ENCODE measurements at regions not wholly inside any gene's neighbourhood (a gene's known extent, or its start where the extent isn't known, plus 50 kb on each side); places are given as distances from the start of the nearest gene placed in this dataset.

- Histone ChIP-seq H3K27ac (no peak overlapping the region), H3K4me1 (replicated peaks in 1 of 2) (peaks cover 13 to 24% of the 10 kb centered on the region in 2 donors), H3K4me3 (no peak overlapping the region)
- peak in 5 of 8 experiments; percentile 57 to 87 (median 78) for ATAC-seq (replicated peaks in 6 of 8)
- in situ Hi-C loops (cut with MboI; ENCODE audit: low pct_unique_long_range_greater_than_20kb in 2 of 9, low sequenced_read_pairs in 9 of 9, unreplicated experiment in 9 of 9), result no loop called here
- WGBS, 10 experiments, result 20 to 100% (median 60%) methylated on average over 1 to 2 of the region's 2 CpGs; no CpG with 5 or more reads in 3 of the 10 experiments
These were observed 896.0 kb downstream of the GALC start for GRCh38 chr14:87097015-87097414.

DNA sequence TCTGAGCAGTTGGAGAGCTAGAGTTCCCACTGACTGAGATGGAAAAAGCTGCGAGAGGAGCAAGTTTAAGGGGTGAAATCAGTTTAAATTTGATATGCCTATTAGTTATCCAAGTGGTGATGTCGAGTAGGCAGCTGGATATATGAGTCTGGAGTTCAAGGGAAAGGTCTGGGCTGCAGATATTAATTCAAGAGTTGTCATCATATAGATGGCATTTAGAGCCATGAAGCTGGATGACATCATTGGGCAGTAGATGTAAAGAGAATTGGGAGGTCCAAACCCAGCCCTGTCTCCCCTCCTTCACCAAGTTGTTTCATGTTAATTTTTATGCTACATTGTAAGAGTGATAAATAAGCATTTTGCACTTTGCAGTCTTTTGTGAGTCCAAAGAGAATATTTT is 898.1 kb downstream of the GALC start:
- H3K4me3 ChIP-seq, result no peak overlapping the region
- H3K27ac ChIP-seq, result no peak overlapping the region
- ATAC-seq (replicated peaks in 6 of 8), result peak in 5 of 8 experiments; percentile 49 to 83 (median 71)
- peaks cover 13 to 24% of the 10 kb centered on the region in 2 donors for H3K4me1 ChIP-seq (replicated peaks in 1 of 2)
- 0 to 82% (median 49%) methylated on average over 1 to 2 of the region's 2 CpGs; no CpG with 5 or more reads in 2 of the 10 experiments for WGBS, 10 experiments
- in situ Hi-C loops (cut with MboI; ENCODE audit: low pct_unique_long_range_greater_than_20kb in 2 of 9, low sequenced_read_pairs in 9 of 9, unreplicated experiment in 9 of 9), result no loop called here

GRCh38 chr14:87088588-87088987 is 904.4 kb downstream of the GALC start:
- ATAC-seq (replicated peaks in 6 of 8), result no peak
- no peak overlapping the region for H3K4me3 ChIP-seq
- H3K27ac ChIP-seq, result no peak overlapping the region
- 0 to 57% (median 0%) methylated on average over 1 to 3 of the region's 3 CpGs; no CpG with 5 or more reads in 5 of the 10 experiments for WGBS, 10 experiments
- no peaks in the 10 kb centered on the region for H3K4me1 ChIP-seq (replicated peaks in 1 of 2)
- in situ Hi-C loops (cut with MboI; ENCODE audit: low pct_unique_long_range_greater_than_20kb in 2 of 9, low sequenced_read_pairs in 9 of 9, unreplicated experiment in 9 of 9), result no loop called here

DNA sequence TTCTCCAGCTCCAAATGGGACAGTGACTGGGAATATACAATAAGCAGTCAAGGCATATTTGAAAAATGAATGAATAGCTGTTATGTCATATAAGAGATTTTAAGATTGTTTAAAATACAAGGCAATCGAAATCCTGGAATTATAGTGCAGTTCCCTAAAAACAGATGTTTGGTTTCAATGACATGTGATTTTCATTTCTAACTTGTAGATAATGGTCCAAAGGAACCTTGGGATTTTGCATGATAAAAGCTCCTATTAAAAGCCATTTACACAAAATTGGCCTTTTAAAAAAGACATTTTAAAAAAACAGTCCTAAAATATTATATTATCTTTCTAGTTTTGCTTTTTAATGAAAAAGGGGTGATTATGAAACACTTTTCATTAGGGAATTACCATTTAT is 905.1 kb downstream of the GALC start:
- 0 to 80% (median 23%) methylated on average over 1 of the region's 1 CpG; no CpG with 5 or more reads in 2 of the 10 experiments for WGBS, 10 experiments
- Histone ChIP-seq H3K4me3 (no peak overlapping the region), H3K4me1 (replicated peaks in 1 of 2) (no peaks in the 10 kb centered on the region), H3K27ac (no peak overlapping the region)
- in situ Hi-C loops (cut with MboI; ENCODE audit: low pct_unique_long_range_greater_than_20kb in 2 of 9, low sequenced_read_pairs in 9 of 9, unreplicated experiment in 9 of 9), result no loop called here
- ATAC-seq (replicated peaks in 6 of 8), result no peak

GRCh38 chr14:87084908-87085307 is 908.1 kb downstream of the GALC start:
- 0 to 100% (median 100%) methylated on average over 1 of the region's 1 CpG; no CpG with 5 or more reads in 3 of the 10 experiments for WGBS, 10 experiments
- no peak for ATAC-seq (replicated peaks in 6 of 8)

DNA sequence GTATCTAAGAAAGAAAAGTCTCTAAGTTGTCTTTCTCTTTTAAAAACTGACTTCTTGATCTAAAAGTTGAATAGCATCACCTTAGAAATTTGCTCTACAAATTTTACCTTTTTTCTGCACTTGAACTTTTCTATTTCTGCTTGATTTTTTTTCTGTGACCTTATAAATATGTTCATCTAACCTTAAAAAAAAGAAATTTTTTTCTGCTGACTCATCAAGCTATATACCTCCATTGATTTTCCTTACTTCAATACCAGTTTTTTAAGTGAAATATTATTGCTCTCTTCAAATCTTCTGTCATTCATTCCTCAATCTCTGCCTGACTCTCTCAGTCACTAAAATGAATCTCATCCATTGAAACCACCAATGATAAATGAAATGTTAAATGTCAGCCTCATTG is 910.1 kb downstream of the GALC start:
- in situ Hi-C loops (cut with MboI; ENCODE audit: low pct_unique_long_range_greater_than_20kb in 2 of 9, low sequenced_read_pairs in 9 of 9, unreplicated experiment in 9 of 9), result no loop called here
- Histone ChIP-seq H3K4me3 (no peak overlapping the region), H3K27ac (no peak overlapping the region), H3K4me1 (replicated peaks in 1 of 2) (peaks cover 0 to 18% of the 10 kb centered on the region in 2 donors)
- ATAC-seq (replicated peaks in 6 of 8), result no peak

More at GRCh38 chr14:87084908-87085307, 908.1 kb downstream of the GALC start:
- H3K4me3 ChIP-seq, result no peak overlapping the region
- no peak overlapping the region for H3K27ac ChIP-seq
- peaks cover 0 to 3% of the 10 kb centered on the region in 2 donors for H3K4me1 ChIP-seq (replicated peaks in 1 of 2)
- in situ Hi-C loops (cut with MboI; ENCODE audit: low pct_unique_long_range_greater_than_20kb in 2 of 9, low sequenced_read_pairs in 9 of 9, unreplicated experiment in 9 of 9), result no loop called here

- H3K4me3 ChIP-seq, result no peak overlapping the region
- H3K4me1 ChIP-seq (replicated peaks in 1 of 2), result peaks cover 0 to 18% of the 10 kb centered on the region in 2 donors
- H3K27ac ChIP-seq, result no peak overlapping the region
- WGBS, 10 experiments, result 28 to 100% (median 85%) methylated on average over 1 to 6 of the region's 6 CpGs
- ATAC-seq (replicated peaks in 6 of 8), result no peak
- in situ Hi-C loops (cut with MboI; ENCODE audit: low pct_unique_long_range_greater_than_20kb in 2 of 9, low sequenced_read_pairs in 9 of 9, unreplicated experiment in 9 of 9), result no loop called here
These were observed 912.0 kb downstream of the GALC start for GRCh38 chr14:87081004-87081403.

GRCh38 chr14:87080146-87080545 is 912.8 kb downstream of the GALC start:
- in situ Hi-C loops (cut with MboI; ENCODE audit: low pct_unique_long_range_greater_than_20kb in 2 of 9, low sequenced_read_pairs in 9 of 9, unreplicated experiment in 9 of 9), result no loop called here
- 36 to 100% (median 81%) methylated on average over 3 to 7 of the region's 7 CpGs for WGBS, 10 experiments
- no peak for ATAC-seq (replicated peaks in 6 of 8)
- H3K4me3 ChIP-seq, result no peak overlapping the region
- H3K4me1 ChIP-seq (replicated peaks in 1 of 2), result peaks cover 0 to 18% of the 10 kb centered on the region in 2 donors
- H3K27ac ChIP-seq, result no peak overlapping the region

DNA sequence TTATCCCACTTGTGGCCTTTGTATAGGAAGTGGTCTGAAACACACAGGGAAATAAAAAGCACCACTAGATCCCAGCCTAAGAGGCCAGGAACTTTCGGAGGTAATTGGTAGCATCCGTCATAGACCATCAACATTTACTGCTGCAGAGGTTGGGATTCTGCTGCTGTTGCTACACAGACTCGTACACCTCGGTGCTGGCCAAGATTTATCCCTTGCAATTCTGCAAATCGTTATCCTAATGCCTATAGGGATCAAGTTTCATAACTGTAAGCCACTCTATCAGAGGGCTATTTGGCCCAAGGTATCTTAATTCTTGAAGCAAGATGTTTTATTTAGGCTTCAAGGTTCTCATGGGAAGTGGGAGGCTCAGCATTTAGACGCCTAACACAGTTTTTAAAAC is 913.6 kb downstream of the GALC start:
- in situ Hi-C loops (cut with MboI; ENCODE audit: low pct_unique_long_range_greater_than_20kb in 2 of 9, low sequenced_read_pairs in 9 of 9, unreplicated experiment in 9 of 9), result no loop called here
- Histone ChIP-seq H3K4me3 (no peak overlapping the region), H3K4me1 (replicated peaks in 1 of 2) (peaks cover 0 to 18% of the 10 kb centered on the region in 2 donors), H3K27ac (no peak overlapping the region)
- ATAC-seq (replicated peaks in 6 of 8), result peak in 4 of 8 experiments; percentile 23 to 89 (median 32)
- 29 to 81% (median 71%) methylated on average over 1 to 6 of the region's 6 CpGs; no CpG with 5 or more reads in 2 of the 10 experiments for WGBS, 10 experiments

- H3K4me3 ChIP-seq, result no peak overlapping the region
- peaks cover 0 to 18% of the 10 kb centered on the region in 2 donors for H3K4me1 ChIP-seq (replicated peaks in 1 of 2)
- in situ Hi-C loops (cut with MboI; ENCODE audit: low pct_unique_long_range_greater_than_20kb in 2 of 9, low sequenced_read_pairs in 9 of 9, unreplicated experiment in 9 of 9), result no loop called here
- no peak overlapping the region for H3K27ac ChIP-seq
- peak in 1 of 8 experiments; percentile 66 for ATAC-seq (replicated peaks in 6 of 8)
These were observed 916.1 kb downstream of the GALC start for GRCh38 chr14:87076922-87077321.

- WGBS, 10 experiments, result 38 to 100% (median 77%) methylated on average over 1 to 2 of the region's 2 CpGs; no CpG with 5 or more reads in 2 of the 10 experiments
- Histone ChIP-seq H3K4me1 (replicated peaks in 1 of 2) (peaks cover 0 to 18% of the 10 kb centered on the region in 2 donors), H3K27ac (no peak overlapping the region), H3K4me3 (no peak overlapping the region)
- no peak for ATAC-seq (replicated peaks in 6 of 8)
- in situ Hi-C loops (cut with MboI; ENCODE audit: low pct_unique_long_range_greater_than_20kb in 2 of 9, low sequenced_read_pairs in 9 of 9, unreplicated experiment in 9 of 9), result no loop called here
These were observed 916.8 kb downstream of the GALC start for GRCh38 chr14:87076146-87076545.

DNA sequence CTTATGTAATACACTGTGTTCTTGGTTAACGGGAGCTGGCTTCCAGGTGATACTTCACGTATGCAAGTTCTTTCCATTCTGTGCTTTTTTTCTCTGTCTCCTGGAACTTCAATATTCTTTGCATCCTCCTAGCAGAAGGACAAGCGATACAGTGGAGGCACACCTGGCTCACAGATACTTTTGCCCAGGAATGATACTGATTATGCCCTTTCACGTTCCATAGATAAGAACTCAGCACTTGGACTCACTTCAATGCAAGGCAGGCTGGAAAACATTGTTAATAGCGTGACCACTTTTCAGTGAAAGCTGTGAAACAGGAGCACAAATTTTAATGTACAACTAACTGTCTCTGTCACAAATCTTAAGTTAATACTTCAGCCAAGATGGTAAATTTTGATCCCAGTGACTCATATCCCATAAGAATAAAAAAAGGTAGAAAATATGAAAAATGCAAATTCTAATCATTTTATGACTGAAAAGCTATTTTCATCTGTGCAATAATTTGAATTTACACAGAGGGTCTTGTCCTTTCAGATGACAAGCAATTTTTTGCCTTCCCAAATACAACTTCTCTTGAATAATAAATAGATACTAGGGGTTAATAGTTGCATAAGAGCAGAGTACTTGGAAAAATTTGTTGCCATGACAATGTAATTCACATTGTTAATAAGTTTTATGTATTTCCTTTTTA is 919.0 kb downstream of the GALC start:
- H3K4me3 ChIP-seq, result no peak overlapping the region
- no peak overlapping the region for H3K27ac ChIP-seq
- ATAC-seq (replicated peaks in 6 of 8), result no peak
- 27 to 100% (median 92%) methylated on average over 1 to 5 of the region's 5 CpGs for WGBS, 10 experiments
- in situ Hi-C loops (cut with MboI; ENCODE audit: low pct_unique_long_range_greater_than_20kb in 2 of 9, low sequenced_read_pairs in 9 of 9, unreplicated experiment in 9 of 9), result no loop called here
- H3K4me1 ChIP-seq (replicated peaks in 1 of 2), result peaks cover 0 to 7% of the 10 kb centered on the region in 2 donors

DNA sequence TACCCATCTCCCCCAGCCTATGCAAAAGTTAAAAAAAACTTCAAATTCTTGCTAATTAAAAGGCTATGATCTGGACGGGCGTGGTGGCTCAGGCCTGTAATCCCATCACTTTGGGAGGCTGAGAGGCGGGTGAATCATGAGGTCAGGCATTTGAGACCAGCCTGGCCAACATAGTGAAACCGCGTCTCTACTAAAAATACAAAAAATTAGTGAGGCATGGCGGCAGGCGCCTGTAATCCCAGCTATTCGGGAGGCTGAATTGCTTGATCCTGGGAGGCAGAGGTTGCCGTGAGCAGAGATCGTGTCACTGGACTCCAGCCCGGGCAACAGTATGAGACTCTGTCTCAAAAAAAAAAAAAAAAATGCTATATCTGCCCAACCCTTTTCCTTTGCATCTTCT is 925.4 kb downstream of the GALC start:
- Histone ChIP-seq H3K4me1 (replicated peaks in 1 of 2) (no peaks in the 10 kb centered on the region), H3K4me3 (no peak overlapping the region), H3K27ac (no peak overlapping the region)
- 78 to 100% (median 87%) methylated on average over 3 to 9 of the region's 11 CpGs; no CpG with 5 or more reads in 4 of the 10 experiments for WGBS, 10 experiments
- no peak for ATAC-seq (replicated peaks in 6 of 8)
- in situ Hi-C loops (cut with MboI; ENCODE audit: low pct_unique_long_range_greater_than_20kb in 2 of 9, low sequenced_read_pairs in 9 of 9, unreplicated experiment in 9 of 9), result no loop called here

DNA sequence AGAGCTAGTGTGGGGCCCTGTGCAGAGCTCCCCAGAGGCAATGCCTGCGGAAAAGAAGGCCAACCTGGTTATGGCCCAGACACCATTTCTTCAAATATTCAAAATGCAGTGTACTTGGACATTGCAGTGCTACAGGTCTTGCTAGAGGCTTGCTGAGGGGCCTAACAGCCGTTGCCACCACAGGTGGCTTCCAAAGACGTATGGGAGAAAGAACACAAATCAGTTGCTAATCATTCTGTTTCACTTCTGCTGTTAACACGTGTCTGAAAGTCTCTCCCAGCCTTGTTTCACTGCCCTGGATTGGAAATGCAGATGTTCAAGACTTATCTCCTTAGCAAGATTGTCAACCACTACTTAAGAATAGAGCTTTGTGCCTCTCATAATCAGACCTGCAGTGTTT is 925.9 kb downstream of the GALC start:
- WGBS, 10 experiments, result 0 to 90% (median 60%) methylated on average over 1 to 4 of the region's 4 CpGs; no CpG with 5 or more reads in 1 of the 10 experiments
- H3K27ac ChIP-seq, result no peak overlapping the region
- ATAC-seq (replicated peaks in 6 of 8), result no peak
- H3K4me3 ChIP-seq, result no peak overlapping the region
- in situ Hi-C loops (cut with MboI; ENCODE audit: low pct_unique_long_range_greater_than_20kb in 2 of 9, low sequenced_read_pairs in 9 of 9, unreplicated experiment in 9 of 9), result no loop called here
- H3K4me1 ChIP-seq (replicated peaks in 1 of 2), result no peaks in the 10 kb centered on the region
